H1 (cell line): ENCODE measurements at regions not wholly inside any gene's neighbourhood (a gene's known extent, or its start where the extent isn't known, plus 50 kb on each side); places are given as distances from the start of the nearest gene placed in this dataset.

Experiments
- CHD7 ChIP-seq: fragments of 300-600 bp; sonication (generic); IDR thresholded peaks from 2 replicates; pipeline ENCODE4 v1.7.1; 2012; ENCODE audit warnings: low read length, moderate library complexity, mild to moderate bottlenecking, inconsistent platforms; ENCODE audit not compliant: insufficient replicate concordance
- JUN ChIP-seq: IDR thresholded peaks from 2 replicates; pipeline ENCODE4 v1.6.1; 2011; ENCODE audit warnings: low read depth, mild to moderate bottlenecking, improper control_type of control experiment, low read length
- NANOG ChIP-seq: IDR thresholded peaks from 2 replicates; pipeline ENCODE4 v1.6.1; 2011; ENCODE audit warnings: low read length, low read depth, mild to moderate bottlenecking, inconsistent platforms; ENCODE audit not compliant: insufficient read depth, poor library complexity, severe bottlenecking
- RFX5 ChIP-seq: IDR thresholded peaks from 2 replicates; pipeline ENCODE4 v1.6.1; 2011; ENCODE audit warnings: low read depth, low read length, improper control_type of control experiment, borderline replicate concordance
- SIRT6 ChIP-seq: IDR thresholded peaks from one replicate; pipeline ENCODE4 v1.7.1; 2012; ENCODE audit warnings: low read length, inconsistent platforms
- SP1 ChIP-seq: IDR thresholded peaks from 2 replicates; pipeline ENCODE4 v1.6.1; 2011; ENCODE audit warnings: low read depth, low read length
- TAF1 ChIP-seq: IDR thresholded peaks from 2 replicates; pipeline ENCODE4 v1.6.1; 2011; ENCODE audit warnings: mild to moderate bottlenecking, low read depth, low read length

GRCh38 chr2:67883316-67884087 is 179.3 kb downstream of the C1D start (continued):
- TF ChIP-seq CHD7 (no peak), JUN (no peak), RFX5 (no peak), TAF1 (no peak), SIRT6 (no peak), SP1 (no peak), NANOG (no peak)
